Ishikawa (cell line): ENCODE measurements at regions not wholly inside any gene's neighbourhood (a gene's known extent, or its start where the extent isn't known, plus 50 kb on each side); places are given as distances from the start of the nearest gene placed in this dataset.

Source experiments
- CEBPB ChIP-seq: IDR thresholded peaks from 2 replicates; pipeline ENCODE4 v1.6.1; 2012
- CREB1 ChIP-seq: IDR thresholded peaks from 2 replicates; pipeline ENCODE4 v1.6.1; 2012; ENCODE audit warnings: low read depth
- EGR1 ChIP-seq: IDR thresholded peaks from 2 replicates; pipeline ENCODE4 v1.6.1; 2012
- EP300 ChIP-seq: IDR thresholded peaks from 2 replicates; pipeline ENCODE4 v1.6.1; 2012; ENCODE audit warnings: borderline replicate concordance
- FOXM1 ChIP-seq: IDR thresholded peaks from 2 replicates; pipeline ENCODE4 v1.6.1; 2012; ENCODE audit warnings: low read depth, borderline replicate concordance
- MAX ChIP-seq: IDR thresholded peaks from 2 replicates; pipeline ENCODE4 v1.6.1; 2012
- NFIC ChIP-seq: IDR thresholded peaks from 2 replicates; pipeline ENCODE4 v1.6.1; 2012
- RAD21 ChIP-seq: IDR thresholded peaks from 2 replicates; pipeline ENCODE4 v1.6.1; 2012; ENCODE audit warnings: low read depth
- REST ChIP-seq: IDR thresholded peaks from 2 replicates; pipeline ENCODE4 v1.6.1; 2012; ENCODE audit warnings: low read depth, mild to moderate bottlenecking
- TAF1 ChIP-seq: IDR thresholded peaks from 2 replicates; pipeline ENCODE4 v1.6.1; 2012; ENCODE audit warnings: low read depth, mild to moderate bottlenecking
- TCF12 ChIP-seq: IDR thresholded peaks from 2 replicates; pipeline ENCODE4 v1.6.1; 2012; ENCODE audit warnings: low read depth
- TEAD4 ChIP-seq: IDR thresholded peaks from 2 replicates; pipeline ENCODE4 v1.6.1; 2012
- USF1 ChIP-seq: IDR thresholded peaks from 2 replicates; pipeline ENCODE4 v1.6.1; 2012
- YY1 ChIP-seq: IDR thresholded peaks from 2 replicates; pipeline ENCODE4 v1.6.1; 2012; ENCODE audit warnings: low read depth
- ZBTB7A ChIP-seq: IDR thresholded peaks from 2 replicates; pipeline ENCODE4 v1.6.1; 2012; ENCODE audit warnings: low read depth

GRCh38 chr2:163044114-163044513 is 205.5 kb upstream of the KCNH7 start:
- TF ChIP-seq CEBPB (no peak), ZBTB7A (no peak), TEAD4 (no peak), FOXM1 (no peak), REST (no peak), CREB1 (no peak), YY1 (no peak), EGR1 (no peak), RAD21 (no peak), TAF1 (no peak), TCF12 (no peak), EP300 (no peak), MAX (no peak), USF1 (no peak), NFIC (no peak)

GRCh38 chr2:163043201-163043600 is 204.6 kb upstream of the KCNH7 start:
- TF ChIP-seq TCF12 (no peak), RAD21 (no peak), CREB1 (no peak), TEAD4 (no peak), NFIC (no peak)

GRCh38 chr2:163039266-163039665 is 200.7 kb upstream of the KCNH7 start:
- TF ChIP-seq ZBTB7A: no peak
- TF ChIP-seq TEAD4: no peak
- no peak for TF ChIP-seq TAF1
- TF ChIP-seq CEBPB: no peak
- TF ChIP-seq EP300: no peak
- no peak for TF ChIP-seq USF1
- TF ChIP-seq YY1: no peak
- TF ChIP-seq NFIC: no peak
- no peak for TF ChIP-seq FOXM1
- TF ChIP-seq MAX: no peak
- no peak for TF ChIP-seq TCF12
- no peak for TF ChIP-seq REST

- TF ChIP-seq CREB1 (no peak), YY1 (no peak)
These were observed 190.2 kb upstream of the KCNH7 start for GRCh38 chr2:163028807-163029206.

- no peak for TF ChIP-seq NFIC
- no peak for TF ChIP-seq TAF1
- no peak for TF ChIP-seq FOXM1
- no peak for TF ChIP-seq ZBTB7A
- no peak for TF ChIP-seq USF1
- TF ChIP-seq MAX: no peak
- TF ChIP-seq EP300: no peak
- TF ChIP-seq EGR1: no peak
- no peak for TF ChIP-seq TCF12
- no peak for TF ChIP-seq RAD21
- TF ChIP-seq REST: no peak
- no peak for TF ChIP-seq CEBPB
- no peak for TF ChIP-seq CREB1
- no peak for TF ChIP-seq YY1
- no peak for TF ChIP-seq TEAD4
These were observed 172.4 kb upstream of the KCNH7 start for GRCh38 chr2:163011000-163011399.
